NT2/D1 (cell line): ENCODE measurements at regions not wholly inside any gene's neighbourhood (a gene's known extent, or its start where the extent isn't known, plus 50 kb on each side); places are given as distances from the start of the nearest gene placed in this dataset.
"Not testable (repeated sequence)": the region's sequence is repeated elsewhere in the genome, so short reads cannot be mapped to it uniquely, and the experiment has no call there.

Source experiments
- SUZ12 ChIP-seq: IDR thresholded peaks from 2 replicates; pipeline ENCODE4 v1.6.1; 2011; ENCODE audit not compliant: insufficient read length, insufficient read depth; ENCODE audit errors: extremely low read depth
- ZNF274 ChIP-seq: IDR thresholded peaks from 2 replicates; pipeline ENCODE4 v1.6.1; 2011; ENCODE audit warnings: mild to moderate bottlenecking, low read depth, low read length

DNA sequence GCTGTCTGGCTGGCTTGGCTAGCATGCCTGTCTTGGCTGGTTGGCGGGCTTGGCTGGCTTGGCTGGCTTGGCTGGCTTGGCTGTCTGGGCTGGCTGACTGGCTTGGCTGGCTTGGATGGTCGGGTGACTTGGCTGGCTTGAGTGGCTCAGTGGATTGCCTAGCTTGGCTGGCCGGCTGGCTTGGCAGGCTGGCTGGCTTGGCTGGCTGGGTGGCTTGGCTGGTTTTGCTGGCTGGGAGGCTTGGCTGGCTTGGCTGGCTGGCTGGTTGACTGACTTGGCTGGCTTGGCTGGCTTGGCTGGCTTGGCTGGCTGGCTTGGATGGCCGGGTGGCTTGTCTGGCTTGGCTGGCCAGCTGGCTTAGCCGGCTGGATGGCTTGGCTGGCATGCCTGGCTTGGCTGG lies 2828.4 kb downstream of the RPIA start:
- not testable (repeated sequence) for TF ChIP-seq ZNF274, SUZ12
